ENCODE measurements at regions not wholly inside any gene's neighbourhood (a gene's known extent, or its start where the extent isn't known, plus 50 kb on each side); places are given as distances from the start of the nearest gene placed in this dataset.

DNA sequence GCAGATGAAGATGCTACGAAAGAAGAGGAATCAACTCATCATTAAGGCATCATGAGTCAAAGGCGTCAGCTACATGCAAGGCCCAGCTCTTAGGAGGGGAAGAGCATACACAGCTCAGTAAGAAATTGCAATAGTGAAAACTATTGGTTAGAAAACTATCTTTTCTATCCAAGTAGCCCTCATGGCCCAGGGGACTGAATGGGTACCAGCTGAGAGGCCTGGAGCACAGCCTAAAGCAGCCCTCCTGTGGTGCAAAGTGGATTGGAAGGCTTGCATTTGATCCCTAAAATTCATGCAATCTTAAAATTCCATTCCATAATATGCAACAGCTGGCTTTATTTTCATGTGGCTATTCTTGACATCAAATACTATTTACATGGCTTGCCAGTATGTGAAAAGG lies 251.8 kb upstream of the USP24 start (continued):
- TF ChIP-seq RNF2 (IDR thresholded peaks at IDR 0.05; ENCODE audit: borderline replicate concordance, low read depth, low read length, missing control alignments, poor library complexity, severe bottlenecking), result no peak
- no peak for TF ChIP-seq POU5F1 (IDR thresholded peaks at IDR 0.05; ENCODE audit: low read depth, low read length)
- TF ChIP-seq SAP30 (IDR thresholded peaks at IDR 0.05; ENCODE audit: insufficient read depth, insufficient replicate concordance, low read length), result no peak
- no peak for TF ChIP-seq TAF1 (IDR thresholded peaks at IDR 0.05; ENCODE audit: low read depth, low read length)
- no peak for TF ChIP-seq CREB1 (IDR thresholded peaks at IDR 0.05)
- no peak for TF ChIP-seq SIN3A (conservative IDR thresholded peaks at IDR 0.05 in 1 of 2, IDR thresholded peaks at IDR 0.05 in 1 of 2; ENCODE audit: low read depth in 1 of 2, low read length in 2 of 2)
